ENCODE measurements at regions not wholly inside any gene's neighbourhood (a gene's known extent, or its start where the extent isn't known, plus 50 kb on each side); places are given as distances from the start of the nearest gene placed in this dataset.

DNA sequence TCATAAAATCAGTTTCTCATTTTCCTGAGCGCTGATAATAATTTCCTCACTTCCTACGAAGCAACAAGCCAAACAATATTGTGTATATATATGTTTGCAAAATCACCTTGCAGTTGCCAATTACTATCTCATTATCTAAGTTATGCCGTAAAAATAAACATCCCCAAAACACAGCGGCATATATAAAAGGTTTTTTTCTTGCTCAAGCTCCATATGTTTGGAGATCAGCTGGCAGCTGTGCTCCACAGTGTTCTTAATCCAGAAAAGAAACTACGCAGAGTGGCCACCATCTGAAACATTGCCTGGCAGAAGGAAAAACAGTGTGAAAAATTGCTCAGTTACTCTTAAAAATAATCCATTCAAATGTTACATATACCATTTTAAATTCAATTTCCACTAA, 951.4 kb downstream of the PLOD2 start:
- Histone ChIP-seq H3K18ac (ENCODE audit: low read length) (no peak overlapping the region), H3K14ac (ENCODE audit: low read length) (no peak overlapping the region), H2BK120ac (ENCODE audit: insufficient read depth, low read length, poor library complexity) (no peak overlapping the region), H4K8ac (ENCODE audit: low read depth, low read length) (no peak overlapping the region), H3K9ac (ENCODE audit: low read length) (no peak overlapping the region), H3K79me1 (ENCODE audit: low read length) (no peaks in the 10 kb centered on the region), H3K27ac (ENCODE audit: low read depth, low read length) (no peak overlapping the region), H4K91ac (ENCODE audit: low read depth, low read length) (no peak overlapping the region), H3K4me3 (ENCODE audit: low read depth, low read length) (no peak overlapping the region), H3K27me3 (ENCODE audit: insufficient read depth, low read length) (no peaks in the 10 kb centered on the region), H2AFZ (ENCODE audit: insufficient read depth, low read length, poor library complexity) (no peak overlapping the region), H3K79me2 (ENCODE audit: control insufficient read depth, insufficient read depth, low read length, poor library complexity) (no peaks in the 10 kb centered on the region), H3K4ac (ENCODE audit: low read depth, low read length) (no peak overlapping the region), H3K4me2 (ENCODE audit: low read length) (no peak overlapping the region), H2AK5ac (ENCODE audit: low read length) (no peak overlapping the region), H3K36me3 (ENCODE audit: control insufficient read depth in 1 of 2, insufficient read depth in 2 of 2, low read length in 2 of 2) (no peaks in the 10 kb centered on the region), H2BK5ac (ENCODE audit: low read depth, low read length, poor library complexity) (no peak overlapping the region), H3K4me1 (ENCODE audit: control insufficient read depth in 1 of 2, insufficient read depth in 2 of 2, low read length in 2 of 2) (no peaks in the 10 kb centered on the region), H2BK12ac (ENCODE audit: low read length) (no peak overlapping the region), H3K23ac (ENCODE audit: low read length) (no peak overlapping the region), H3K9me3 (ENCODE audit: insufficient read depth, low read depth, low read length) (no peaks in the 10 kb centered on the region), H4K12ac (ENCODE audit: low read depth, low read length) (no peak overlapping the region)
- no peak for DNase-seq
- no CpG with 5 or more reads among the region's 5 CpGs for WGBS (ENCODE audit: extremely low coverage, insufficient coverage, insufficient read length)

DNA sequence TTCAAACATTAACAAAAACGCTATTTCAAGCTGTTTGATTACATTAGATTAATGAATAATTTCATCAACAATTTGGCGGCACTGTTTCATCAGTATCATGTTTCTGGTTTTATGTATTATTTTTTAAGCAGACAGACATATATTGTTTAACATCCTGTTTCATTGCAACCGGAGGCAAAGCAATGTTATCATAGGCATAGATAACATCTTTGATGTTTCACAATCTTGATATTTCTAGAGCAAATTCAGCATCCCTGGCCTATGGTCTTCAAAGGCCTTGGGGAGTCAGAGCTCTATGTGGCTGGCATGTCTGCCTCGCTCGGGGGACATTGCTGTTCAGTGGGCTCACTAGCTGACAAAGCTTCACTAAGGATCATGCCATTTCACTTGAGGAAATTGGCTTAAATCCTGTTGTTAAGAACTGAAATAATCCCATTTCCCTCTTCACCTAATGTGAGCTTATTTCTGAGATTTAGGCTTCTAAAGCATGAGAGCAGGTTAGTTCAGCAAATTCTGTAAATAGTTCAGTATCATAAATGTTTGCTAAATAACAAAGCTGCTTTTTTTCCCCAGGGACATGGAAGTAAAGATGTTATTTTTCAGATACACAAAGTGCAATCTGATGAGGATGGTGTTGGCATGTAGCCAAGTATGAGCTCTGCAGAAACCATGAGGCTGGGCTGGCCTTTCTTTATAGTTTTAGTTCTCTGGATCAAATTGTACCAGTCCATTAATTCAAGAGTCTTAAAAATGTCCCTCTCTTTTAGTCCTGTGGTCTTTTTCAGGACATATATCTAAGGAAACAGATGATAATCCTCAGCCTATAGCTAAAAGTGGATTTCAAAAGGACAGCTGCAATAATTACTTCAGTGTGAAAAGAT, 941.4 kb downstream of the PLOD2 start:
- Histone ChIP-seq H3K4me1 (ENCODE audit: control insufficient read depth in 1 of 2, insufficient read depth in 2 of 2, low read length in 2 of 2) (no peaks in the 10 kb centered on the region), H3K27me3 (ENCODE audit: insufficient read depth, low read length) (no peaks in the 10 kb centered on the region), H2AFZ (ENCODE audit: insufficient read depth, low read length, poor library complexity) (no peak overlapping the region), H3K79me1 (ENCODE audit: low read length) (no peaks in the 10 kb centered on the region), H3K4me3 (ENCODE audit: low read depth, low read length) (no peak overlapping the region), H4K12ac (ENCODE audit: low read depth, low read length) (no peak overlapping the region), H2AK5ac (ENCODE audit: low read length) (no peak overlapping the region), H4K8ac (ENCODE audit: low read depth, low read length) (no peak overlapping the region), H3K9me3 (ENCODE audit: insufficient read depth, low read depth, low read length) (no peaks in the 10 kb centered on the region), H3K4ac (ENCODE audit: low read depth, low read length) (no peak overlapping the region), H3K23ac (ENCODE audit: low read length) (no peak overlapping the region), H3K36me3 (ENCODE audit: control insufficient read depth in 1 of 2, insufficient read depth in 2 of 2, low read length in 2 of 2) (no peaks in the 10 kb centered on the region), H3K27ac (ENCODE audit: low read depth, low read length) (no peak overlapping the region), H3K18ac (ENCODE audit: low read length) (no peak overlapping the region), H2BK12ac (ENCODE audit: low read length) (no peak overlapping the region), H3K14ac (ENCODE audit: low read length) (no peak overlapping the region), H3K9ac (ENCODE audit: low read length) (no peak overlapping the region), H3K79me2 (ENCODE audit: control insufficient read depth, insufficient read depth, low read length, poor library complexity) (no peaks in the 10 kb centered on the region), H3K4me2 (ENCODE audit: low read length) (no peak overlapping the region), H2BK120ac (ENCODE audit: insufficient read depth, low read length, poor library complexity) (no peak overlapping the region), H2BK5ac (ENCODE audit: low read depth, low read length, poor library complexity) (no peak overlapping the region), H4K91ac (ENCODE audit: low read depth, low read length) (no peak overlapping the region)
- WGBS (ENCODE audit: extremely low coverage, insufficient coverage, insufficient read length) = no CpG with 5 or more reads among the region's 5 CpGs
- no peak for DNase-seq

DNA sequence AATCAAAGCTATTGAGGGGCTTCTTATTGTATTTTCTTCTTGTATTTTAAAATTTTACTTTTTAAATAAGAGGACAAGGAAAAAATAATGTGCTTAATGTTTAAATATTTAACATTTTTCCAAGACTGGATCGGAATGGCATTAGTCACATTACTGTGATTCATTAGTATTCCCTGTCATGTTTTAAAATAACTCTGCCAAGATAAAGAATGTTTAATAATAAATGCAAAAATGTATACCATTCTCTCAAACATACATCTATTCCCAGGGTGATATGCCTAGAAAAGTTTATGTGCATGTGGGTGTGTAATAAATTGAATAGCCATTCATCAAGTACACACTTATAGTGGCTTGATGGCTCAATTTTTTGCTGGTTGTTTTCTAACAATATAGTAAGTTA, 936.1 kb downstream of the PLOD2 start:
- no peaks in the 10 kb centered on the region for H3K79me1 ChIP-seq (ENCODE audit: low read length)
- no peaks in the 10 kb centered on the region for H3K27me3 ChIP-seq (ENCODE audit: insufficient read depth, low read length)
- no peak overlapping the region for H2BK5ac ChIP-seq (ENCODE audit: low read depth, low read length, poor library complexity)
- H3K4me2 ChIP-seq (ENCODE audit: low read length) = no peak overlapping the region
- no peaks in the 10 kb centered on the region for H3K4me1 ChIP-seq (ENCODE audit: control insufficient read depth in 1 of 2, insufficient read depth in 2 of 2, low read length in 2 of 2)
- no peak for DNase-seq
- no peak overlapping the region for H4K8ac ChIP-seq (ENCODE audit: low read depth, low read length)
- H2AFZ ChIP-seq (ENCODE audit: insufficient read depth, low read length, poor library complexity) = no peak overlapping the region
- no CpG with 5 or more reads among the region's 1 CpG for WGBS (ENCODE audit: extremely low coverage, insufficient coverage, insufficient read length)
- no peak overlapping the region for H2BK120ac ChIP-seq (ENCODE audit: insufficient read depth, low read length, poor library complexity)
- H3K4me3 ChIP-seq (ENCODE audit: low read depth, low read length) = no peak overlapping the region
- no peaks in the 10 kb centered on the region for H3K79me2 ChIP-seq (ENCODE audit: control insufficient read depth, insufficient read depth, low read length, poor library complexity)
- no peak overlapping the region for H2AK5ac ChIP-seq (ENCODE audit: low read length)
- no peak overlapping the region for H4K12ac ChIP-seq (ENCODE audit: low read depth, low read length)
- no peak overlapping the region for H3K14ac ChIP-seq (ENCODE audit: low read length)
- no peak overlapping the region for H3K23ac ChIP-seq (ENCODE audit: low read length)
- H3K36me3 ChIP-seq (ENCODE audit: control insufficient read depth in 1 of 2, insufficient read depth in 2 of 2, low read length in 2 of 2) = no peaks in the 10 kb centered on the region
- H2BK12ac ChIP-seq (ENCODE audit: low read length) = no peak overlapping the region
- H3K27ac ChIP-seq (ENCODE audit: low read depth, low read length) = no peak overlapping the region
- H3K18ac ChIP-seq (ENCODE audit: low read length) = no peak overlapping the region
- no peak overlapping the region for H3K9ac ChIP-seq (ENCODE audit: low read length)
- no peak overlapping the region for H3K4ac ChIP-seq (ENCODE audit: low read depth, low read length)
- no peaks in the 10 kb centered on the region for H3K9me3 ChIP-seq (ENCODE audit: insufficient read depth, low read depth, low read length)
- no peak overlapping the region for H4K91ac ChIP-seq (ENCODE audit: low read depth, low read length)

DNA sequence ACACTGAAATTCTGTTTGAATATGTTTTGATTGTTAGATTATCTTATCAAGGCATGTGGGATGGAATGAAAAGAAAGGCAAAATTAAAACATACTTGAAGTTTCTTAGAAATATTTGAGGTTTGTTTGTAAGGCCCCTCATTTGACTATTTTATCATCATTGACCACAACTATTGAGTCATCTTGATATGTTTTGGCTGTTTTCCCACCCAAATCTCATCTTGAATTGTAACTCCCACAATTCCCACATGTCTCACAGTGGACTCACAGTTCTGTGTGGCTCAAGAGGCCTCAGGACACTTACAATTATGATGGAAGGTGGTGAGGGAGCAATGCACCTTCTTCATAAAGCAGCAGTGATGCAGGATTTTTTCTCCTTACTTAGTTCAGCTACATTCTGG, 917.1 kb downstream of the PLOD2 start:
- H3K36me3 ChIP-seq (ENCODE audit: control insufficient read depth in 1 of 2, insufficient read depth in 2 of 2, low read length in 2 of 2) = no peaks in the 10 kb centered on the region
- H2BK12ac ChIP-seq (ENCODE audit: low read length) = no peak overlapping the region
- H4K91ac ChIP-seq (ENCODE audit: low read depth, low read length) = no peak overlapping the region
- H3K79me1 ChIP-seq (ENCODE audit: low read length) = no peaks in the 10 kb centered on the region
- H3K27ac ChIP-seq (ENCODE audit: low read depth, low read length) = no peak overlapping the region
- no peaks in the 10 kb centered on the region for H3K27me3 ChIP-seq (ENCODE audit: insufficient read depth, low read length)
- no peak overlapping the region for H4K12ac ChIP-seq (ENCODE audit: low read depth, low read length)
- H3K9me3 ChIP-seq (ENCODE audit: insufficient read depth, low read depth, low read length) = no peaks in the 10 kb centered on the region
- H3K79me2 ChIP-seq (ENCODE audit: control insufficient read depth, insufficient read depth, low read length, poor library complexity) = no peaks in the 10 kb centered on the region
- H3K4ac ChIP-seq (ENCODE audit: low read depth, low read length) = no peak overlapping the region
- no peaks in the 10 kb centered on the region for H3K4me1 ChIP-seq (ENCODE audit: control insufficient read depth in 1 of 2, insufficient read depth in 2 of 2, low read length in 2 of 2)
- no peak for DNase-seq
- no peak overlapping the region for H3K4me3 ChIP-seq (ENCODE audit: low read depth, low read length)
- no peak overlapping the region for H4K8ac ChIP-seq (ENCODE audit: low read depth, low read length)
- H3K23ac ChIP-seq (ENCODE audit: low read length) = no peak overlapping the region
- H2AK5ac ChIP-seq (ENCODE audit: low read length) = no peak overlapping the region
- H3K18ac ChIP-seq (ENCODE audit: low read length) = no peak overlapping the region
- H3K14ac ChIP-seq (ENCODE audit: low read length) = no peak overlapping the region
- H2BK120ac ChIP-seq (ENCODE audit: insufficient read depth, low read length, poor library complexity) = no peak overlapping the region
- H3K4me2 ChIP-seq (ENCODE audit: low read length) = no peak overlapping the region
- H2BK5ac ChIP-seq (ENCODE audit: low read depth, low read length, poor library complexity) = no peak overlapping the region
- H2AFZ ChIP-seq (ENCODE audit: insufficient read depth, low read length, poor library complexity) = no peak overlapping the region
- no peak overlapping the region for H3K9ac ChIP-seq (ENCODE audit: low read length)
